K562 (cell line): ENCODE measurements at regions not wholly inside any gene's neighbourhood (a gene's known extent, or its start where the extent isn't known, plus 50 kb on each side); places are given as distances from the start of the nearest gene placed in this dataset.

ENCODE experiments used
- MYNN ChIP-seq, 2 experiments: sonication (generic); formaldehyde crosslinking in 1 of 2; IDR thresholded peaks; 2 replicates each; pipeline versions ENCODE4 v1.5.0 to v1.6.1; 2016 to 2020; ENCODE audit warnings: antibody characterized with exemption in 1 of 2, missing genetic modification reagents in 1 of 2
- ZBTB8A ChIP-seq: fragments of 450-650 bp; IDR thresholded peaks from 2 replicates; pipeline ENCODE4 v1.6.1; 2018; ENCODE audit warnings: mild to moderate bottlenecking, moderate library complexity; ENCODE audit not compliant: partially characterized antibody

DNA sequence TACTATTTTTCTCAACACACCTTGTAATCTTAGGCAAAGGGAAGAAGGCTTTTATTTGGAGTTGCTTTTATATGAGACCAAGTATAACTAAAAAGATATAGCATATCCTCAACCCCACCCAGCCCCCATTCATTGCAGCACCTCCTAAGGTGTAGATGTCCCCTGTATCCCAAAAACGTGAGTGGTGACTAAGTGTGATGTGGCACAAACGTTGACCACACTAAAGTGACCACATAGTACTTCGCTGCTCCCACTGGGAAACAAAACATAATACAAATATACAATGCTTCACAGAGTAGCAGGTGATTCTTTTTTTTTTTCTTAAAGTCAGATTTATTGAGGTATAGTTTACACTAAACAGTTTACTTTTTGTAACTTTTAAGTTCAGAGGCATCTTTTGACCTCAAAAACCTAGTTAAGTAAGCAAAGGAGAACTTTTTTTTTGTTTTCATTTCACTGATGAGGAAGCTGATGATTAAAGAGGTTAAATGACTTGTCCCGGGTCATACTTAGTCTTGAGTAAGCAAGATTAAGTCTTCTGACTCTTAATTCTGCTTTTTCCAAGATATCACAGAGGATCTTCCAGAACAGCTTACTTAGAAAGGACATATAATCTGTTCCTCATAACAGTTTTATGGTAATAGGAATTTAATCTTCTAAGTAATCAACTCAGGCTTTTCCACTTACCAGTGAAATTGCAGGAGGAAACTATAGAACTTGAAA is 245.2 kb upstream of the PLEKHG7 start:
- TF ChIP-seq MYNN (IDR thresholded peaks at IDR 0.05) = no peak
- TF ChIP-seq MYNN (CRISPR knock-in tag; IDR thresholded peaks at IDR 0.05) = no peak
- no peak for TF ChIP-seq ZBTB8A
